K562 (cell line): ENCODE measurements at regions not wholly inside any gene's neighbourhood (a gene's known extent, or its start where the extent isn't known, plus 50 kb on each side); places are given as distances from the start of the nearest gene placed in this dataset.
"Not testable (repeated sequence)": the region's sequence is repeated elsewhere in the genome, so short reads cannot be mapped to it uniquely, and the experiment has no call there.

Experiments used
- ATAC-seq: fragments of 200-7000 bp; cut with Tn5 transposase; 3 replicates; pipeline ENCODE4 v1.9.1; 2020; ENCODE audit warnings: moderate library complexity
- BruUV-seq: library from RNA; stranded (reverse); fragments of 400-500 nt; replicated peaks from 2 replicates; lab custom pipeline; 2021; lab: Mats Ljungman, UMichigan
- CTCF ChIA-PET: fragments of 300-600 bp; formaldehyde crosslinking; extraction: SDS; loops from one replicate; lab custom pipeline; 2021; ENCODE audit warnings: low intra/inter-chr PET ratio; lab: Yijun Ruan, JAX
- POLR2A ChIA-PET: fragments of 300-600, 350-650 bp; sonication (Branson Sonifier 250); formaldehyde crosslinking; extraction: SDS; loops from one replicate; lab custom pipeline; 2021; ENCODE audit warnings: antibody characterized with exemption, inconsistent platforms; lab: Yijun Ruan, JAX
- DNase-seq, 4 experiments: peaks; one replicate each; pipeline versions ENCODE4 v3.0.0 to v3.0.0-alpha.2; 2011 to 2018; ENCODE audit warnings: low spot score in 3 of 4, mixed read lengths in 3 of 4; ENCODE audit errors: extremely low read depth in 1 of 4
- FAIRE-seq: peaks from 2 replicates; lab custom pipeline; 2011; peaks lifted over from hg19 to GRCh38; lab: Jason Lieb, UNC
- H2AFZ ChIP-seq: 2 replicates; pipeline ENCODE4 v1.6.0; 2011; ENCODE audit warnings: low read depth, low read length, control low read depth, inconsistent platforms
- H3K27ac ChIP-seq: fragments of 200-600 bp; 3 replicates; pipeline ENCODE4 v1.8.0; 2011; ENCODE audit warnings: low read depth, mild to moderate bottlenecking, control low read depth, inconsistent platforms, low read length, moderate library complexity, mixed read lengths; ENCODE audit errors: extremely low read depth
- H3K27me3 ChIP-seq, 2 experiments: fragments of 300-600 bp in 1 of 2; 2 replicates in 1 of 2; 3 replicates in 1 of 2; pipeline versions ENCODE4 v1.6.0 to v1.8.0; 2011; ENCODE audit warnings: inconsistent platforms in 2 of 2, low read length in 2 of 2, mild to moderate bottlenecking in 1 of 2, mixed read lengths in 1 of 2, moderate library complexity in 1 of 2; ENCODE audit not compliant: control insufficient read depth in 2 of 2, insufficient read depth in 2 of 2
- H3K36me3 ChIP-seq: fragments of 300-600 bp; 3 replicates; pipeline ENCODE4 v1.8.0; 2011; ENCODE audit warnings: mild to moderate bottlenecking, low read length, inconsistent platforms; ENCODE audit not compliant: control insufficient read depth, insufficient read depth
- H3K4me1 ChIP-seq, 2 experiments: fragments of 200-600 bp in 1 of 2; replicated peaks in 1 of 2; 2 replicates in 1 of 2; 3 replicates in 1 of 2; pipeline versions ENCODE4 v1.5.1 to v1.8.0; 2011; ENCODE audit warnings: inconsistent platforms in 2 of 2, low read length in 2 of 2, mild to moderate bottlenecking in 1 of 2, mixed read lengths in 1 of 2, moderate library complexity in 1 of 2; ENCODE audit not compliant: control insufficient read depth in 2 of 2, insufficient read depth in 2 of 2
- H3K4me2 ChIP-seq: 2 replicates; pipeline ENCODE4 v1.6.1; 2011; ENCODE audit warnings: low read length, control low read depth, inconsistent platforms, mixed read lengths; ENCODE audit not compliant: insufficient read depth
- H3K4me3 ChIP-seq: fragments of 200-600 bp; sonication (generic), shearing (Covaris generic); 2 replicates; pipeline ENCODE4 v1.5.1; 2016; ENCODE audit warnings: control low read depth, inconsistent platforms
- H3K79me2 ChIP-seq: fragments of 200-600 bp; 3 replicates; pipeline ENCODE4 v1.8.0; 2011; ENCODE audit warnings: low read length, inconsistent platforms; ENCODE audit not compliant: control insufficient read depth, insufficient read depth
- H3K9ac ChIP-seq, 2 experiments: 2 replicates each; pipeline versions ENCODE4 v1.6.0 to v1.6.1; 2011; ENCODE audit warnings: low read depth in 2 of 2, low read length in 2 of 2, control low read depth in 1 of 2, inconsistent platforms in 1 of 2, mild to moderate bottlenecking in 1 of 2, mixed read lengths in 1 of 2; ENCODE audit not compliant: insufficient read depth in 1 of 2
- H3K9me1 ChIP-seq: one replicate; pipeline ENCODE4 v1.6.0; 2011; ENCODE audit warnings: inconsistent platforms, mild to moderate bottlenecking, low read length, moderate library complexity; ENCODE audit not compliant: control insufficient read depth, insufficient read depth
- H3K9me3 ChIP-seq: replicated peaks from 2 replicates; pipeline ENCODE4 v1.5.1; 2011; ENCODE audit warnings: low read depth, low read length, inconsistent platforms; ENCODE audit not compliant: control insufficient read depth, insufficient read depth
- H4K20me1 ChIP-seq: replicated peaks from 2 replicates; pipeline ENCODE4 v1.6.1; 2011; ENCODE audit warnings: low read length, inconsistent platforms, mixed read lengths; ENCODE audit not compliant: control insufficient read depth, insufficient read depth
- CBFA2T3 ChIP-seq: fragments of 450-650 bp; IDR thresholded peaks from 2 replicates; pipeline ENCODE4 v1.6.1; 2017
- COPS2 ChIP-seq: fragments of 450-650 bp; conservative IDR thresholded peaks from 2 replicates; pipeline ENCODE4 v1.6.1; 2016; ENCODE audit warnings: mild to moderate bottlenecking, moderate library complexity
- ERF ChIP-seq: fragments of 450-650 bp; formaldehyde crosslinking; IDR thresholded peaks from 2 replicates; pipeline ENCODE4 v1.4.0; 2020; ENCODE audit warnings: mild to moderate bottlenecking, mixed read lengths
- FOSL1 ChIP-seq: fragments of 200-800 bp; sonication (Bioruptor generic); conservative IDR thresholded peaks from 2 replicates; pipeline ENCODE4 v1.6.1; 2016; ENCODE audit warnings: missing genetic modification characterization, missing compliant biosample characterization
- GATA2 ChIP-seq: sonication (generic); formaldehyde crosslinking; IDR thresholded peaks from 2 replicates; pipeline ENCODE4 v1.4.0; 2020; ENCODE audit warnings: mild to moderate bottlenecking, missing genetic modification reagents
- MYNN ChIP-seq, 2 experiments: sonication (generic); formaldehyde crosslinking in 1 of 2; IDR thresholded peaks; 2 replicates each; pipeline versions ENCODE4 v1.5.0 to v1.6.1; 2016 to 2020; ENCODE audit warnings: antibody characterized with exemption in 1 of 2, missing genetic modification reagents in 1 of 2
- NCOA1 ChIP-seq: fragments of 450-650 bp; IDR thresholded peaks from 2 replicates; pipeline ENCODE4 v1.6.1; 2016; ENCODE audit warnings: low read depth
- POLR3A ChIP-seq: IDR thresholded peaks from 2 replicates; pipeline ENCODE4 v1.6.1; 2011; ENCODE audit warnings: borderline replicate concordance, mild to moderate bottlenecking, moderate library complexity; ENCODE audit not compliant: insufficient read length, insufficient read depth; ENCODE audit errors: extremely low read depth
- RNF2 ChIP-seq: sonication (generic); IDR thresholded peaks from 2 replicates; pipeline ENCODE4 v1.6.1; 2016
- TAF1 ChIP-seq: IDR thresholded peaks from 2 replicates; pipeline ENCODE4 v1.6.1; 2011; ENCODE audit warnings: mild to moderate bottlenecking, low read length, moderate library complexity; ENCODE audit not compliant: insufficient read depth, control insufficient read depth, severe bottlenecking; ENCODE audit errors: extremely low read depth
- U2AF2 ChIP-seq: fragments of 200-400 bp; formaldehyde crosslinking; optimal IDR thresholded peaks from 2 replicates; pipeline ENCODE3; 2017; ENCODE audit warnings: low read depth, mild to moderate bottlenecking, low read length
- ZNF75A ChIP-seq: fragments of 450-650 bp; formaldehyde crosslinking; IDR thresholded peaks from 2 replicates; pipeline ENCODE4 v1.4.0; 2020; ENCODE audit warnings: mild to moderate bottlenecking
- WGBS: fragments of 100-300 bp; shearing (Covaris generic); methylation state at CpG from one replicate; pipeline ENCODE4 v1.1.6; 2016; ENCODE audit warnings: low coverage, mixed read lengths; ENCODE audit not compliant: insufficient coverage; ENCODE audit errors: missing lambda C conversion rate; 5-methylcytosine and 5-hydroxymethylcytosine counted together
- in situ Hi-C: fragments of 300-500 bp; cut with MboI; formaldehyde crosslinking; loops from 4 replicates; pipeline ENCODE4 v1.15.0; 2018; ENCODE audit warnings: inconsistent platforms, mixed read lengths
- intact Hi-C: fragments of 100-400 bp; cut with micrococcal nuclease; formaldehyde crosslinking; loops from 2 replicates; pipeline ENCODE4 v1.14.2; 2022
- TF ChIP-seq, protein P1 (sequence below): sonication (generic); formaldehyde crosslinking; IDR thresholded peaks from 2 replicates; pipeline ENCODE4 v1.8.1; 2022; ENCODE audit warnings: missing genetic modification reagents

DNA sequence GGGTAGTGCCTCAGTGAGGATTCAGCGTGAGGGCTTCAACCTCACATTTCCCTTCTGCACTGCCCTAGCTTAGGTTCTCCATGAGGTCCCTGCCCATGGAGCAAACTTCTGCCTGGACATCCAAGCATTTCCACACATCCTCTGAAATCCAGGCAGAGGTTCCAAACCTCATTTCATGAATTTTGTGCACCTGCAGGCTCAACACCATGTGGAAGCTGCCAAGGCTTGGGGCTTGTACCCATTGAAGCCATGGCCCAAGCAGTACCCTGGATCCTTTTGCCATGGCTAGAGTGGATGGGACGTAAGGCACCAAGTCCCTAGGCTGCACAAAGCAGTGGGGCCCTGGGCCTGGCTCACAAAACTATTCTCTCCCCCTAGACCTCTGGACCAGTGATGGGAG lies 877.1 kb upstream of the KLHL1 start (continued):
- TF ChIP-seq POLR3A (no peak), U2AF2 (no peak), RNF2 (no peak), GATA2 (CRISPR knock-in tag) (no peak)
- TF ChIP-seq, all 486 proteins: peak for 0

- H3K79me2 ChIP-seq, H3K4me3 ChIP-seq, in situ Hi-C loops, H3K4me2 ChIP-seq, H4K20me1 ChIP-seq, H3K9ac ChIP-seq, H3K9me3 ChIP-seq, intact Hi-C loops, CTCF ChIA-PET, BruUV-seq, H3K27me3 ChIP-seq, H3K4me1 ChIP-seq, H3K27ac ChIP-seq, H3K9me1 ChIP-seq, ATAC-seq, FAIRE-seq, H2AFZ ChIP-seq, DNase-seq, POLR2A ChIA-PET, H3K36me3 ChIP-seq: not testable (repeated sequence)
Observed at GRCh38 chr13:70981219-70981618, 873.0 kb upstream of the KLHL1 start.

DNA sequence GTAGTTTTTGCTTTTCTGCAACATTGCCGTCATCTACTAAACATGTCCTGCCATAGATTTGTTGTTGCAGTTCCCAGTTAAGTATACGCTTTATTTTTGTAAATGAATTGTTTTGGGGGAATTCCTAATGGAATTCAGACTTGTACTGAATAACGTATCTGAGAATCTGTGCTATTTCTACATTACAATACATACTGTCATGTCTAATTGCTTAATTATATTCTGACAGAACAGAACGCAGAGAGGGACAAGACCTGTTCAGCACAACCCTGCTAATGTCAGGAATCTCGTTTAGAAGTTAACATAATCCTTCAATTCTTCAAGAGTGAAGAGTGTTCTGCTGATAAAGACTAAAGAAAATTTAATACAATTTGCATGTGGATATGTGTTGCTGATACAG lies 861.1 kb upstream of the KLHL1 start:
- POLR2A ChIA-PET = no interaction called here
- H3K9me3 ChIP-seq = no peaks in the 10 kb centered on the region
- no peak overlapping the region for H3K27ac ChIP-seq
- H3K4me2 ChIP-seq = no peak overlapping the region
- no peak overlapping the region for H3K4me3 ChIP-seq
- H3K9ac ChIP-seq = no peak overlapping the region
- 1% methylated on average over 5 of the region's 5 CpGs for WGBS
- in situ Hi-C loops (no loop called here), intact Hi-C loops (no loop called here)
- ATAC-seq = no peak
- DNase-seq = no peak
- no peaks in the 10 kb centered on the region for H3K27me3 ChIP-seq
- no peaks in the 10 kb centered on the region for H3K79me2 ChIP-seq
- H2AFZ ChIP-seq = no peak overlapping the region
- CTCF ChIA-PET = no interaction called here
- H3K36me3 ChIP-seq = no peaks in the 10 kb centered on the region
- no peak for TF ChIP-seq NCOA1
- no peak for TF ChIP-seq ERF (CRISPR knock-in tag)
- no peak for TF ChIP-seq COPS2
- no peak for TF ChIP-seq CBFA2T3
- TF ChIP-seq ZNF75A (CRISPR knock-in tag) = no peak
- no peak for TF ChIP-seq TAF1
- TF ChIP-seq MYNN (IDR thresholded peaks at IDR 0.05) = no peak
- TF ChIP-seq MYNN (CRISPR knock-in tag; IDR thresholded peaks at IDR 0.05) = no peak
- TF ChIP-seq, protein P1, sequence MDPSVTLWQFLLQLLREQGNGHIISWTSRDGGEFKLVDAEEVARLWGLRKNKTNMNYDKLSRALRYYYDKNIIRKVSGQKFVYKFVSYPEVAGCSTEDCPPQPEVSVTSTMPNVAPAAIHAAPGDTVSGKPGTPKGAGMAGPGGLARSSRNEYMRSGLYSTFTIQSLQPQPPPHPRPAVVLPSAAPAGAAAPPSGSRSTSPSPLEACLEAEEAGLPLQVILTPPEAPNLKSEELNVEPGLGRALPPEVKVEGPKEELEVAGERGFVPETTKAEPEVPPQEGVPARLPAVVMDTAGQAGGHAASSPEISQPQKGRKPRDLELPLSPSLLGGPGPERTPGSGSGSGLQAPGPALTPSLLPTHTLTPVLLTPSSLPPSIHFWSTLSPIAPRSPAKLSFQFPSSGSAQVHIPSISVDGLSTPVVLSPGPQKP (CRISPR knock-in tag) = no peak
- no peak for TF ChIP-seq FOSL1 (tag)
- TF ChIP-seq, all 486 proteins: peak for 0
- no peaks in the 10 kb centered on the region for H3K9me1 ChIP-seq
- no TSS peak for BruUV-seq
- H3K4me1 ChIP-seq = no peaks in the 10 kb centered on the region
- no peaks in the 10 kb centered on the region for H4K20me1 ChIP-seq
- FAIRE-seq = no peak
